ENCODE measurements at regions not wholly inside any gene's neighbourhood (a gene's known extent, or its start where the extent isn't known, plus 50 kb on each side); places are given as distances from the start of the nearest gene placed in this dataset.
A peak's percentile ranks its signal among the peaks of the same experiment; 100 is the strongest.

GRCh38 chr5:21694567-21694966 is 1158.6 kb downstream of the CDH12 start:
- Histone ChIP-seq H3K36me3 (ENCODE audit: insufficient read depth, low read length) (no peaks in the 10 kb centered on the region), H3K9ac (ENCODE audit: low read depth, low read length) (no peak overlapping the region), H3K4me3 (ENCODE audit: low read length) (no peak overlapping the region), H3K9me3 (replicated peaks; ENCODE audit: low read length) (no peaks in the 10 kb centered on the region), H3K4me2 (ENCODE audit: low read length) (no peak overlapping the region), H3K4me1 (ENCODE audit: control insufficient read depth, insufficient read depth, low read length) (no peaks in the 10 kb centered on the region), H3K27me3 (ENCODE audit: control insufficient read depth, insufficient read depth, low read length) (no peaks in the 10 kb centered on the region)

GRCh38 chr5:21693591-21693990 is 1159.6 kb downstream of the CDH12 start:
- H3K27me3 ChIP-seq (ENCODE audit: control insufficient read depth, insufficient read depth, low read length) = no peaks in the 10 kb centered on the region
- H3K4me3 ChIP-seq (ENCODE audit: low read length) = no peak overlapping the region
- H3K4me1 ChIP-seq (ENCODE audit: control insufficient read depth, insufficient read depth, low read length) = no peaks in the 10 kb centered on the region
- H3K9me3 ChIP-seq (replicated peaks; ENCODE audit: low read length) = no peaks in the 10 kb centered on the region
- no peaks in the 10 kb centered on the region for H3K36me3 ChIP-seq (ENCODE audit: insufficient read depth, low read length)
- H3K9ac ChIP-seq (ENCODE audit: low read depth, low read length) = no peak overlapping the region
- H3K4me2 ChIP-seq (ENCODE audit: low read length) = no peak overlapping the region

DNA sequence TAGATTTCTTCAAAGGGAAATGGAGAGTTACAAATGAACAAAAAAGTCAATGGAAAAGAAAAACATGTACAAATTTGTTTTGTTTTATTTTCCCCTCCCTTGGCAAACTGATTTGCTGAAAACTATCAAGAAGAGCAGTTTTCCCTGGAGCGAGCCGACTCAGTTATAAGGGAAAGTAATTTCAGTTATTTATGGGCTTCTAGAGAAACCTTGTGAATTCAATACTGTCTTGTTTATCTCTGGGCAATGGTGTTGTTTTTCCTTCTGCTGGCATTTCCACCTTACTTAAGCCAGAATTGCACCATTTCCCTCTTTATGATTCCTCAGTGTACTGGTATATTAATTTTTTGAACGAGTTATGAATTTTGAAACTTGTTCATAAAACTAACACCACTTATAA is 1163.6 kb downstream of the CDH12 start:
- H3K36me3 ChIP-seq (ENCODE audit: insufficient read depth, low read length) = no peaks in the 10 kb centered on the region
- no peaks in the 10 kb centered on the region for H3K9me3 ChIP-seq (replicated peaks; ENCODE audit: low read length)
- peak overlapping the region; percentile 31 for H3K4me2 ChIP-seq (ENCODE audit: low read length)
- no peaks in the 10 kb centered on the region for H3K27me3 ChIP-seq (ENCODE audit: control insufficient read depth, insufficient read depth, low read length)
- no peak overlapping the region for H3K9ac ChIP-seq (ENCODE audit: low read depth, low read length)
- H3K4me1 ChIP-seq (ENCODE audit: control insufficient read depth, insufficient read depth, low read length) = no peaks in the 10 kb centered on the region
- no peak overlapping the region for H3K4me3 ChIP-seq (ENCODE audit: low read length)

GRCh38 chr5:21688655-21689054 is 1164.5 kb downstream of the CDH12 start:
- no peaks in the 10 kb centered on the region for H3K9me3 ChIP-seq (replicated peaks; ENCODE audit: low read length)
- H3K4me1 ChIP-seq (ENCODE audit: control insufficient read depth, insufficient read depth, low read length) = no peaks in the 10 kb centered on the region
- H3K9ac ChIP-seq (ENCODE audit: low read depth, low read length) = no peak overlapping the region
- H3K27me3 ChIP-seq (ENCODE audit: control insufficient read depth, insufficient read depth, low read length) = no peaks in the 10 kb centered on the region
- no peaks in the 10 kb centered on the region for H3K36me3 ChIP-seq (ENCODE audit: insufficient read depth, low read length)
- no peak overlapping the region for H3K4me3 ChIP-seq (ENCODE audit: low read length)
- no peak overlapping the region for H3K4me2 ChIP-seq (ENCODE audit: low read length)

- Histone ChIP-seq H3K9me3 (replicated peaks; ENCODE audit: low read length) (no peaks in the 10 kb centered on the region), H3K4me1 (ENCODE audit: control insufficient read depth, insufficient read depth, low read length) (no peaks in the 10 kb centered on the region), H3K27me3 (ENCODE audit: control insufficient read depth, insufficient read depth, low read length) (no peaks in the 10 kb centered on the region), H3K9ac (ENCODE audit: low read depth, low read length) (no peak overlapping the region), H3K4me2 (ENCODE audit: low read length) (no peak overlapping the region), H3K36me3 (ENCODE audit: insufficient read depth, low read length) (no peaks in the 10 kb centered on the region), H3K4me3 (ENCODE audit: low read length) (no peak overlapping the region)
Observed at GRCh38 chr5:21687621-21688020, 1165.5 kb downstream of the CDH12 start.

- H3K36me3 ChIP-seq (ENCODE audit: insufficient read depth, low read length) = no peaks in the 10 kb centered on the region
- no peak overlapping the region for H3K9ac ChIP-seq (ENCODE audit: low read depth, low read length)
- no peak overlapping the region for H3K4me2 ChIP-seq (ENCODE audit: low read length)
- H3K9me3 ChIP-seq (replicated peaks; ENCODE audit: low read length) = no peaks in the 10 kb centered on the region
- no peak overlapping the region for H3K4me3 ChIP-seq (ENCODE audit: low read length)
- H3K4me1 ChIP-seq (ENCODE audit: control insufficient read depth, insufficient read depth, low read length) = no peaks in the 10 kb centered on the region
- no peaks in the 10 kb centered on the region for H3K27me3 ChIP-seq (ENCODE audit: control insufficient read depth, insufficient read depth, low read length)
Observed at GRCh38 chr5:21686706-21687105, 1166.4 kb downstream of the CDH12 start.

GRCh38 chr5:21685522-21685921 is 1167.6 kb downstream of the CDH12 start:
- no peaks in the 10 kb centered on the region for H3K9me3 ChIP-seq (replicated peaks; ENCODE audit: low read length)
- no peaks in the 10 kb centered on the region for H3K27me3 ChIP-seq (ENCODE audit: control insufficient read depth, insufficient read depth, low read length)
- no peak overlapping the region for H3K4me3 ChIP-seq (ENCODE audit: low read length)
- H3K9ac ChIP-seq (ENCODE audit: low read depth, low read length) = no peak overlapping the region
- H3K4me1 ChIP-seq (ENCODE audit: control insufficient read depth, insufficient read depth, low read length) = peaks cover 4% of the 10 kb centered on the region
- no peaks in the 10 kb centered on the region for H3K36me3 ChIP-seq (ENCODE audit: insufficient read depth, low read length)
- no peak overlapping the region for H3K4me2 ChIP-seq (ENCODE audit: low read length)

GRCh38 chr5:21684992-21685391 is 1168.2 kb downstream of the CDH12 start:
- no peak overlapping the region for H3K4me3 ChIP-seq (ENCODE audit: low read length)
- H3K9me3 ChIP-seq (replicated peaks; ENCODE audit: low read length) = no peaks in the 10 kb centered on the region
- no peak overlapping the region for H3K9ac ChIP-seq (ENCODE audit: low read depth, low read length)
- H3K36me3 ChIP-seq (ENCODE audit: insufficient read depth, low read length) = no peaks in the 10 kb centered on the region
- H3K4me2 ChIP-seq (ENCODE audit: low read length) = no peak overlapping the region
- H3K4me1 ChIP-seq (ENCODE audit: control insufficient read depth, insufficient read depth, low read length) = peaks cover 7% of the 10 kb centered on the region
- no peaks in the 10 kb centered on the region for H3K27me3 ChIP-seq (ENCODE audit: control insufficient read depth, insufficient read depth, low read length)

GRCh38 chr5:21681911-21682310 is 1171.2 kb downstream of the CDH12 start:
- no peaks in the 10 kb centered on the region for H3K36me3 ChIP-seq (ENCODE audit: insufficient read depth, low read length)
- H3K4me3 ChIP-seq (ENCODE audit: low read length) = no peak overlapping the region
- H3K27me3 ChIP-seq (ENCODE audit: control insufficient read depth, insufficient read depth, low read length) = no peaks in the 10 kb centered on the region
- H3K9ac ChIP-seq (ENCODE audit: low read depth, low read length) = no peak overlapping the region
- no peaks in the 10 kb centered on the region for H3K9me3 ChIP-seq (replicated peaks; ENCODE audit: low read length)
- peaks cover 13% of the 10 kb centered on the region for H3K4me1 ChIP-seq (ENCODE audit: control insufficient read depth, insufficient read depth, low read length)
- no peak overlapping the region for H3K4me2 ChIP-seq (ENCODE audit: low read length)

DNA sequence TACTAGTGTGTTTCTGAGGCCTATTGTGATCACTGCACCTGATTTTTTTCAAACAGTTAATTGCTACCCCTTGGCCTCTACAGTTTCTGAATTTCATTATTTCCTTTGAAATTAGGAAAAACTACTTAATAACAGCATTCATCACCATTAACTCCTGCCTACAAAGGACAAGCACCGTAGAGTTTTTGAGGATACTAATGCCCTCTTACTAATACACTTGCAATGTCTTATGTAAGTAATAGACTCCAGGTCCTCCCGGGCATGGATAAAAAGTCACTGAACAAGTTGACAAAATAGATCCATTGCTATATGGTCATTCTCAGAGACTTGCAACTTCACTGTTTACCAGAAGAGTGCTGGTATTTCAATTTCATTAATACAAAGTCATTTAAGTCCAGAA is 1172.5 kb downstream of the CDH12 start:
- no peaks in the 10 kb centered on the region for H3K27me3 ChIP-seq (ENCODE audit: control insufficient read depth, insufficient read depth, low read length)
- H3K9ac ChIP-seq (ENCODE audit: low read depth, low read length) = no peak overlapping the region
- H3K9me3 ChIP-seq (replicated peaks; ENCODE audit: low read length) = no peaks in the 10 kb centered on the region
- no peak overlapping the region for H3K4me2 ChIP-seq (ENCODE audit: low read length)
- H3K4me3 ChIP-seq (ENCODE audit: low read length) = no peak overlapping the region
- no peaks in the 10 kb centered on the region for H3K36me3 ChIP-seq (ENCODE audit: insufficient read depth, low read length)
- H3K4me1 ChIP-seq (ENCODE audit: control insufficient read depth, insufficient read depth, low read length) = peaks cover 13% of the 10 kb centered on the region

DNA sequence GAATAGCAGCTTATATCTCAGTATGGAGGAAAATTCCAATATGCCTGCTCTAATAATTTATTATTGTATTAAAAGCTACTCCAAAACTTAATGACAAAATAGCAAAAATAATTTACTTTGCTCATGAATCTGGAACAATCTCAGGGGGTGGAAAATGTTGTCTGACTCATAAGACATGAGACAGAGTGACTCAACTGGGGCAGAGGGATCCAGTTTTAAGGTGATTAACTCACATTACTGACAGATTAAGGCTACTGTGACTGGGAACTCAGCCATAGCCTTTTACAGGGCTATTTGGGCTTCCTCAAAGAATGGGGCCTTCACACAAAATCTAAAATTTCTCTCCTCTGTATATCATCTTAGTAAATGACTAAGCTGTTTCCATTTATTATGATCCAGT is 1172.9 kb downstream of the CDH12 start:
- H3K4me1 ChIP-seq (ENCODE audit: control insufficient read depth, insufficient read depth, low read length) = peaks cover 13% of the 10 kb centered on the region

DNA sequence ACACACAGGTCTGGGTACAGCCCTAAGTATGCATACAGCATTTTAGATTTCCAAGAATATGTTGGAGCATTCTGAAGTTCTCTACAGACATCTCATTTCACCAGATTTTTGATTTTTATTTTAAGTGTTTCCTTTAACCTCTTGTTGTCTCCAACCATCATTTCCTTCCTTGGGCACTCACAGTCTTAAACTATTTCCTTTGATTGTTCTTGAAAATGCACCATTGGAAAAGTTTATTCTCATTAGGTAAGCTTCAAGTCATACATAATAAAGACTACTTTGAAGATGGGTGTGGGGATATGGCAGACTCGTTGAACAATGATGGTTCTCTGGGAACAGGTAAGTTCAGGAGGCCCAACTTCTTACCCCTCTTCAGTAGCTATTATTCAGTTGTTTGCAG is 1174.6 kb downstream of the CDH12 start:
- no peaks in the 10 kb centered on the region for H3K36me3 ChIP-seq (ENCODE audit: insufficient read depth, low read length)

More for the DNA sequence above, 1172.9 kb downstream of the CDH12 start:
- Histone ChIP-seq H3K4me2 (ENCODE audit: low read length) (peak overlapping the region; percentile 10), H3K9me3 (replicated peaks; ENCODE audit: low read length) (no peaks in the 10 kb centered on the region), H3K9ac (ENCODE audit: low read depth, low read length) (no peak overlapping the region), H3K27me3 (ENCODE audit: control insufficient read depth, insufficient read depth, low read length) (no peaks in the 10 kb centered on the region), H3K36me3 (ENCODE audit: insufficient read depth, low read length) (no peaks in the 10 kb centered on the region), H3K4me3 (ENCODE audit: low read length) (no peak overlapping the region)

More for the DNA sequence above, 1174.6 kb downstream of the CDH12 start:
- Histone ChIP-seq H3K4me2 (ENCODE audit: low read length) (no peak overlapping the region), H3K27me3 (ENCODE audit: control insufficient read depth, insufficient read depth, low read length) (no peaks in the 10 kb centered on the region), H3K4me1 (ENCODE audit: control insufficient read depth, insufficient read depth, low read length) (peaks cover 13% of the 10 kb centered on the region), H3K9me3 (replicated peaks; ENCODE audit: low read length) (no peaks in the 10 kb centered on the region), H3K9ac (ENCODE audit: low read depth, low read length) (no peak overlapping the region), H3K4me3 (ENCODE audit: low read length) (no peak overlapping the region)
